ENCODE measurements at regions not wholly inside any gene's neighbourhood (a gene's known extent, or its start where the extent isn't known, plus 50 kb on each side); places are given as distances from the start of the nearest gene placed in this dataset.

GRCh38 chr1:232259333-232259732 is 370.6 kb downstream of the SIPA1L2 start:
- DNase-seq (ENCODE audit: low spot score), result no peak

DNA sequence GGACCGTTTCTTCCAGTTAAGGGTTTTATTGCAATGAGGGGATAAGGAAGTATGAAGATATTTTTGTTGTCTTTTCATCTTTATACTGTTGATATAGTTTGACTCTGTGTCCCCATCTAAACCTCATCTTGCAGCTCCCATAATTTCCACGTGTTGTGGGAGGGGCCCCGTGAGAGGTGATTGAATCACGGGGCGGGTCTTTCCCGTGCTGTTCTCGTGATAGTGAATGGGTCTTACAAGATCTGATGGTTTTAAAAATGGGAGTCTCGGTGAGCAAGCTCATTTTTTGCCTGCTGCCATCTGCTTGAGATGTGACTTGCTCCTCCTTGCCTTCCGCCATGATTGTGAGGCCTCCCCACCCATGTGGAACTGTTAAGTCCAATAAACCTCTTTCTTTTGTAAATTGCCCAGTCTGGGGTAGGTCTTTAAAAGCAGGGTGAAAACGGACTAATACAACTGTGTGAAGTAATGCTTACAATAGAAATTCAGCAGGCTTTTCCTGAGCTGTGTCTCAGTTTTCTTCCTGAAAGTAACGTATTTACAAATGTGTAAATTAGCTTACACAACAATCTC is 377.3 kb downstream of the SIPA1L2 start:
- DNase-seq (ENCODE audit: low spot score), result no peak
- FAIRE-seq, result no peak

More at GRCh38 chr1:232259333-232259732, 370.6 kb downstream of the SIPA1L2 start:
- no peak for FAIRE-seq

- FAIRE-seq (no peak), DNase-seq (ENCODE audit: low spot score) (no peak)
These were observed 379.1 kb downstream of the SIPA1L2 start for GRCh38 chr1:232250838-232251237.

GRCh38 chr1:232249861-232250777 is 379.8 kb downstream of the SIPA1L2 start:
- DNase-seq (ENCODE audit: low spot score) (no peak), FAIRE-seq (no peak)

DNA sequence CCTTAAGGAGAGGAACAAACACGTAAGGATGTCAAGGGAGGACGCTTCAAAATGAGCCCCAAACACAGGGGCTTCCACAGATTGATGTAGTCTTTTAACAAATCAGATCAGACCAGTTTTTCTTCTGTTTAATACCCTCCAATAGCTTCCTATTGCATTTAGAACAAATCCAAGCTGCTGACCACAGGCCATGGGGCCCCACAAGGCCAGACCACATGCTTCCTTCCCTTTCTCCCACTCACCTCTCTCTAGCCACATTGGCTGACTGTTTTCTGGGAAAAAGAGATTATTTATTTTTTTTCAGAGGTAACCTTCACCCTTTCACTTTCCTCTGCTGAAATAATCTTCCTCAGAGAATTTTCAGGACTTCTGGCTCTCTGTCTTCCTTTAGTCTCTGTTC is 380.6 kb downstream of the SIPA1L2 start:
- DNase-seq (ENCODE audit: low spot score) (no peak), FAIRE-seq (no peak)

GRCh38 chr1:232248276-232248820 is 381.6 kb downstream of the SIPA1L2 start:
- DNase-seq (ENCODE audit: low spot score), result no peak
- no peak for FAIRE-seq

GRCh38 chr1:232247669-232248068 is 382.3 kb downstream of the SIPA1L2 start:
- FAIRE-seq (no peak), DNase-seq (ENCODE audit: low spot score) (no peak)

DNA sequence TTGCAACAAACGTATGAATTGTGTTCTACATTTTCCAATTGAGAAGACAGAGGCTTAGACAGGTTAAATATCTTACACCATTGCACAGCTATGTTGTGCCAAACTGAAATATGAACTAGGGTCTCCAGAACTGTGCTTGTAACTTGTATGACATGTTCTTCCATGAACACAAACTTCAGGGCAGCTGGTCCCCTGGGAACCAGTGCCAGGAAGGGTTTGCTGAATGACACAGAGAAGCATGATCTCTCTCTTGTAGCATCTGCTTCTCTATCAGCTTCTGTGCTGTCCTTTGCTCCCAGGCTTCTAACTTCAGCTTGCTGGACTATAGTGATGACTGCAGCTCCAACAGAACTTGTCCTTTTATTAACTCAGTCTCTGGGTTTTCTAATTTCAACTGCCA is 385.5 kb downstream of the SIPA1L2 start:
- DNase-seq (ENCODE audit: low spot score), result no peak
- FAIRE-seq, result no peak

- DNase-seq (ENCODE audit: low spot score) (no peak), FAIRE-seq (no peak)
These were observed 389.9 kb downstream of the SIPA1L2 start for GRCh38 chr1:232239998-232240397.

GRCh38 chr1:232239522-232239921 is 390.4 kb downstream of the SIPA1L2 start:
- FAIRE-seq (no peak), DNase-seq (ENCODE audit: low spot score) (no peak)

DNA sequence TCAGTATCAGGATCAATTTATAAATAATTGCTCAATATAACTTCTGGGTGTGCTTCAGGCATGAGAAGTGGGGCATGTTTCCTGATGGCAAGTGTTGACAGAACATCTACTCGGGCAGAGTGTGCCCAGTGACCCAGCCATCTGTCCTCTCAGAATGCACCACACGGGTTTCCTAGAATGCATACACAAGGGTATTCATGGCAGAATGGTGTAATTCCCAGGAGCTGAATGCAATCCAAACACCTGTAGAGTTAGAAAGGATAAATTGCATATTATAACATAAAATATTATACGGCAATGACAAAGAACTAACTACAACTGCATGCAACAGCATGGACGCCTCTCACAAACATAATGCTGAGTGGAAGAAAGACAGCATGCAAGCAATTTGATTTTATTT is 391.9 kb downstream of the SIPA1L2 start:
- DNase-seq (ENCODE audit: low spot score), result no peak
- no peak for FAIRE-seq

DNA sequence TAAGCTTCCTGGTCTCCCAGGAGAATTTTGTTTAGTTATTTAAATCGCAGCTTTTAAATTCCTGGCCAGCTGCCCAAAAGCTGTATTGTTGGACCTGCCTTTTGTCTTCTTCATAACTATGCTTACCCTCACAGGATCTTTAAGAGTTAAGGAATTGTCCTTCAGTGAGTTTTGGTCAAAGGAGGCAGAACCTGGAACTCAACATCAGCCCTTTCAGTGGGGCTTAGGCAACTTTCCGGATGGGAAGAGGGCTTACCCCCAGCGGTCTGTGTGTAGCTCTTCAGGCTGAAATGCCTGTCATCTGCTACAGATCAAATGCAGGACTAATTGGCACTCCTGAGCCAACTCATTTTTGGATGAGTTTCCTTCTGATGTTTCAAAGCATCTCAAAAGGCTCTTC is 402.6 kb downstream of the SIPA1L2 start:
- FAIRE-seq (no peak), DNase-seq (ENCODE audit: low spot score) (no peak)

DNA sequence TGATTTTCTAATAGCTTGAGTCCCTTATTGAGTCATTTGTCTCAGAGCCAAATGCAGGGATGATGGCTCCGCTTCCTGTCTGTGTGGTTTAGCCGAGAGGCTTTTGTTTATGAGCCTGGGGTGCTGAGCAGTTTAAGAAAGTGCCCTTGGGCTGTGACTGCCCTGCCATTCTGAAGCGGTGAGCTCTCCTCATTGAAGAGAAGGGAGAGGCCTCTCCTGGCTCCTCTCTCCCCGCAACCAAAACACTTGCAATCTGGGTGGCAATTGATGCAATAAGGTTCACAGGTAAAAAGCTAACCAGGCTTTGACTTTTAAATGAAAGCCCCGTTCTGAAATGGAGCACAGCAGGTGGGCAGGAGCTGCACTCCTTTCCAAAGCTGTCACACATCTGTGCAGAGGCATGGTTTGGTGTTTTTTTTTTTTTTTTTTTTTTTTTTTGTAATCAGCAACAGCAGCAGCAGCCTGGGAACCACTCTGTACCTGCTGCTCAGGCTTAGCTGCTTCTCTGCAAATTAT is 403.7 kb downstream of the SIPA1L2 start:
- peak; percentile 39 for FAIRE-seq

GRCh38 chr1:232225336-232226131 is 404.4 kb downstream of the SIPA1L2 start:
- FAIRE-seq, result no peak
- DNase-seq (ENCODE audit: low spot score), result no peak

More for the DNA sequence above, 403.7 kb downstream of the SIPA1L2 start:
- peak; percentile 27 for DNase-seq (ENCODE audit: low spot score)

- FAIRE-seq (no peak), DNase-seq (ENCODE audit: low spot score) (no peak)
These were observed 406.0 kb downstream of the SIPA1L2 start for GRCh38 chr1:232223887-232224286.

GRCh38 chr1:232223183-232223708 is 406.7 kb downstream of the SIPA1L2 start:
- DNase-seq (ENCODE audit: low spot score) (no peak), FAIRE-seq (no peak)

DNA sequence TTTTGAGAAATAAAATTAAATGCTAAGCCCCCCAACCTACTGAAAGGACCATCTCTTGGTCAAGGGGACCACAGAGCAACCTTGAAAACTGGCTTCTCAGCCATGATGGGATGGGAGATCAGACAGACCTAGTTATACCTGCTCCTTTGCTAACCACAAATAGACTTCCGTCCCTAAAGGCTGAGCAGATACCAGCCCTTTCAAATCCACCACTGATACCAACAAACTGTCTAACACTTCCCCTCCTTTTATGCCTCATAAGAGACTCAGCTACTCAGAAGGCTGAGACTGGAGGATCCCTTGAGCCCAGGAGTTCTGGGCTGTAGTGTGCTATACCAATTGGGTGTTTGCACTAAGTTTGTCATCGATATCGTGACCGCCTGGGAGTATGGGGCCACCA is 407.3 kb downstream of the SIPA1L2 start:
- DNase-seq (ENCODE audit: low spot score) (no peak), FAIRE-seq (no peak)

DNA sequence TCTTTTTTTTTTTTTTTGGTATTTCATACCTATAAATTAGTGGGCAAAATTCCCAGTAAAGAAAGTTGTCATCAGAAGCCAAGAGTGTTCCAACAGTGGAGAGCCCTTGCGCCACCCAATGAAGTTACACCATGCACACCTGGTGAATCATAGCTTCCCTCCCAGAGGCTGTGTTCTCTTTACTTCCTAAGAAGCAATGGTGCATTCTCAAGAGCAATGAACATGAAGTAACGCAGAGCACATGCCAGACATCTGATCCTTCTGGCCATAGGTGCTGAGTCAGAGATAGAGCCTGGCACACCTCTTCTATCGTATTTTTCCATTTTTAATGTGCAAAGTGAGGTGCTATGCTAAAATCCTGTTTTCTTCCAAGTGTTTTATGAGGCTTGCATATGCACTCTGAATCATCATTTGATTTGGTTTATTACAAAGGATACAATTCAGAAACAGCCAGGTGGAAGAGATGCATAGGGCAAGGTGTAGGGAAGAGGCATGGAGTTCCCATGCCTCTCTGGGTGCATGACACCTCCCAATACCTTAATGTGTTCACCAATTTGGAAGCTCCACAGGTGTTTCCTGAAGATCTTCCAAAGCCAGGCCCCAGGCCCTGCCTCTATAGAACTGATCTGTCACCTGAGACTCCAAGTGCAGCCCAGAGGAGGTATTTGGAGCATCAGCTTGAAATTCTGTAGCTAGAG is 408.0 kb downstream of the SIPA1L2 start:
- FAIRE-seq (no peak), DNase-seq (ENCODE audit: low spot score) (peak; percentile 15)

DNA sequence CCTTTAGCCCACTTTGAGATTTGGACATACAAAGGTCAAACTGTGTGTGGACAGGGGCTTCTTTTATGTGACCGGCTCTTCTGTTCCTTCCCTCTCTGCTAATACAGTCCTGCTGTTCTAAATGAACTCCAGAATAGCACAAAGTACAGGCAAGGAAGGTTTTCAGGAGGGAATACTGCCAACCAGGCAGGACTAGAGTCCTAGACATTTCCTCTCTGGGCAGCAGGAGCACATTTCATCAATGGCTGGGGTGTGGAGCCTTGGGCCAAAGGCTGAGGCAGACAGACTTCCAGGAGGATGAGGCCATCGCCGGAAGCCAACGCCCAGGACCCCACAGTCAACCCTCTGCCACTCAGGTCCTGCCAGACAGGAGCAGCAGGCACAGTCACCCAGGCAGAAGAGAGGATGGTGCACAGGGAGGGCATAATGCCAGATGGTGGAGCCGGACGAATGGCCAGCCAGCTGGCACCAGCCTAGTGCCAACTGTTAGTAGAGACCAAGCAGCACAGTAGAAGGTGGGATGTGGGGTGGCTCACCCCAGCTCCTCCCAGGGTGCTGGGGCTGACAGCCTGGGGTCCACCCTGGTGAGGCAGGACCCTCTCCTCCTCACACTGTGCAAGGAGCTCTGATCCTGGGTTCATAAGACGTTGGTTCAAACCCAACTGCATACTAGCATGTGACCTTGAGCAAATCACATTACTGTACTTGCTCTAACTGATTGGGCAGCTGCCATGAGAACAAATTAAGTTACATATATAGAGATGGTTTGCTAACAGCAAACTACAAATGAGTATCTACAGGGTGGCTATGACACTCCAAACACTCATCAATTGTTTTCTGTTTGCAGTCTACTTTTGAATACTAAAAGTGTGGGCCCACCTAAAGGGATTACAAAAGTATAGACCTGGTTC is 410.7 kb downstream of the SIPA1L2 start:
- DNase-seq (ENCODE audit: low spot score) (no peak), FAIRE-seq (no peak)

DNA sequence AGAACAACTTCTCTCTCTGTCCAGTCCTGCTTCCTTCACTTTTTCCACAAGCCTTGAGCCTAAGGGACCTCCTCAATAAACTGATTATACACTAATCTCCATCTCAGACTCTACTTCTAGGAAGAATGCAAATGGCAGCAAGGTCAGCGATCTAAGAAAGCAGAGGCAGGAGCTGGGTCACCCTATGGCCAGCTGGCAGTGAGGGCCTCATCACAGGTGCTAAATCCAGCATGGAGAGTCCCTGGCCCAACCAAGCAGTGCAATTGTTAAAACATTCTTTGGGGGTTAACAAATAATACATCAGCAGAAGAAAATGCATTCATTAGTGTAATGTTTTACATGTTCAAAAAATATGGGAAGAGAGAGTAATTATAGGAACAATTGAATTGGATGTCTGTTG is 416.0 kb downstream of the SIPA1L2 start:
- DNase-seq (ENCODE audit: low spot score), result no peak
- no peak for FAIRE-seq

All from RCC 7860 (cell line).